Nephron progenitor cell (in vitro differentiated cells): ENCODE measurements at regions not wholly inside any gene's neighbourhood (a gene's known extent, or its start where the extent isn't known, plus 50 kb on each side); places are given as distances from the start of the nearest gene placed in this dataset.
"Not testable (repeated sequence)": the region's sequence is repeated elsewhere in the genome, so short reads cannot be mapped to it uniquely, and the experiment has no call there.

Experiments used
- DNase-seq: peaks from one replicate; pipeline ENCODE4 v3.0.0; 2021
- H3K27ac Mint-ChIP-seq: 2 replicates; pipeline ENCODE4 v1.8.0; 2021; ENCODE audit warnings: mild to moderate bottlenecking, moderate library complexity, mixed read lengths
- H3K27me3 Mint-ChIP-seq: 2 replicates; pipeline ENCODE4 v1.8.0; 2021; ENCODE audit warnings: mild to moderate bottlenecking, low read depth, mixed read lengths; ENCODE audit not compliant: poor library complexity
- H3K36me3 Mint-ChIP-seq: 2 replicates; pipeline ENCODE4 v1.8.0; 2021; ENCODE audit warnings: low read depth, mixed read lengths
- H3K4me1 Mint-ChIP-seq: 2 replicates; pipeline ENCODE4 v1.8.0; 2021; ENCODE audit warnings: mixed read lengths
- H3K4me3 Mint-ChIP-seq: 2 replicates; pipeline ENCODE4 v1.8.0; 2021; ENCODE audit warnings: mild to moderate bottlenecking, moderate library complexity, mixed read lengths
- H3K9me3 Mint-ChIP-seq: 2 replicates; pipeline ENCODE4 v1.8.0; 2021; ENCODE audit warnings: mild to moderate bottlenecking, moderate library complexity, mixed read lengths
- TF ChIP-seq, protein P1 (sequence below): fragments of 200-600 bp; sonication (generic); IDR thresholded peaks from 2 replicates; pipeline ENCODE4 v1.5.0; 2021; ENCODE audit warnings: antibody characterized with exemption

DNA sequence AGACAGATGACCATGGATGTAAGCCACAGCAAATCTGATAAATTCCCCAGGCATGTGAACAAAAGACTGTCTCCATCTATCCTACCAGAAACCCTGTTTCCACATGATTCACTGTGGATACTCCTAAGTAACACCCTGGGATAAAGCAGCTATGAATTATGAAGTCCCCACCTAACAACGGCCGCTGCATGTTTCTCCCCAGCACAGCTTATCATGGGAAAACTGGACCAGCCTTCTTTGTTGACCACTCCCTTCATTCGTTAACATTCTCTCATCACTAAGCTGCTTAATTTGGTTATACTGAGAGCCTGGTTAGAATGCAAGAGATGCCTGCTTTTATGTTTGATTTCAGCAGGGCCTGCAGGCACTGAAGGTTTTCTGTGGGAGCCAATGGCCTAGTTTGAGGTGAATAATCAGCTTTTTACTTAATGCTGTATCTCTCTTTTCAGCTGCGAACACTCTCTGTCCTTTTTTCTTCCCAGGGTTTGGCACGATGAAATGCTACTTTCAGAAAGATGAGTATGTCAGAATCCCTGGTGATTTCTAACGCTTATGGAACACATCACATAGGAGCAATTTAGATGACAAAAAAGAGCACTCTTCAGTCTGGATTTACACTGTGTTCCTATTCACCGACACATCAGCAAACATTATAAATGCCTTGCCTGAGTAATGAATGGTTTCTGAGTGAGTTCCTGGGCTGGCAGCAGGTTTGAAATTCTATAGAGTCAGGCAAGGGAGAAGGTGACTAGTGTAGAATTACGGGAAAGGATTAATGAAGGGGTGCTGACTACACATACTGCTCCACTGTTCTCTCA lies 318.4 kb upstream of the ZNF608 start:
- Mint-ChIP-seq H3K4me1 (peaks cover 49% of the 10 kb centered on the region), H3K27me3 (no peaks in the 10 kb centered on the region), H3K27ac (peak overlapping the region; percentile 88), H3K9me3 (peaks cover 9% of the 10 kb centered on the region), H3K36me3 (peaks cover 5% of the 10 kb centered on the region), H3K4me3 (peak overlapping the region; percentile 15)
- no peak for DNase-seq
- TF ChIP-seq, protein P1, sequence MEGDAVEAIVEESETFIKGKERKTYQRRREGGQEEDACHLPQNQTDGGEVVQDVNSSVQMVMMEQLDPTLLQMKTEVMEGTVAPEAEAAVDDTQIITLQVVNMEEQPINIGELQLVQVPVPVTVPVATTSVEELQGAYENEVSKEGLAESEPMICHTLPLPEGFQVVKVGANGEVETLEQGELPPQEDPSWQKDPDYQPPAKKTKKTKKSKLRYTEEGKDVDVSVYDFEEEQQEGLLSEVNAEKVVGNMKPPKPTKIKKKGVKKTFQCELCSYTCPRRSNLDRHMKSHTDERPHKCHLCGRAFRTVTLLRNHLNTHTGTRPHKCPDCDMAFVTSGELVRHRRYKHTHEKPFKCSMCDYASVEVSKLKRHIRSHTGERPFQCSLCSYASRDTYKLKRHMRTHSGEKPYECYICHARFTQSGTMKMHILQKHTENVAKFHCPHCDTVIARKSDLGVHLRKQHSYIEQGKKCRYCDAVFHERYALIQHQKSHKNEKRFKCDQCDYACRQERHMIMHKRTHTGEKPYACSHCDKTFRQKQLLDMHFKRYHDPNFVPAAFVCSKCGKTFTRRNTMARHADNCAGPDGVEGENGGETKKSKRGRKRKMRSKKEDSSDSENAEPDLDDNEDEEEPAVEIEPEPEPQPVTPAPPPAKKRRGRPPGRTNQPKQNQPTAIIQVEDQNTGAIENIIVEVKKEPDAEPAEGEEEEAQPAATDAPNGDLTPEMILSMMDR: no peak

DNA sequence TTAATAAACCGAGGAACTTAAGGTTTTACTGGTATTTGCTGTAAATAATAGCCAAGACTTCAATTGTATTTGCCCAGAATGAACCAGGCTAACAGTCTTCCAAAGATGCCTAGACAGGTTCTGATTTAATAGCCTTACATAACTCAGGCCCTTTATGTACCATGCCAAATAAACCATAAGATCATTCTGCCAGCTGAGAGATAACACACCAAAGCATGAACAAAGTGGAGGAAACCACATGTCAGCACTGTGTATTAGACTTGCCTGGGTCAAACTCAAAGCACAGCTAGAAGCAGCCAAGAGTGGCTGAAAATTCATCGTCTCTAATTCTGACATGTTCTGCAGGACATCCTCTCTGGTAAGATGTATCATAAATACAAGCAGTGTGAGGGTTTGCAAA lies 319.3 kb upstream of the ZNF608 start:
- Mint-ChIP-seq H3K4me1 (peaks cover 40% of the 10 kb centered on the region), H3K4me3 (no peak overlapping the region), H3K9me3 (peaks cover 17% of the 10 kb centered on the region), H3K36me3 (peaks cover 10% of the 10 kb centered on the region), H3K27me3 (no peaks in the 10 kb centered on the region), H3K27ac (peak overlapping the region; percentile 77)
- TF ChIP-seq, protein P1: no peak
- DNase-seq: no peak

DNA sequence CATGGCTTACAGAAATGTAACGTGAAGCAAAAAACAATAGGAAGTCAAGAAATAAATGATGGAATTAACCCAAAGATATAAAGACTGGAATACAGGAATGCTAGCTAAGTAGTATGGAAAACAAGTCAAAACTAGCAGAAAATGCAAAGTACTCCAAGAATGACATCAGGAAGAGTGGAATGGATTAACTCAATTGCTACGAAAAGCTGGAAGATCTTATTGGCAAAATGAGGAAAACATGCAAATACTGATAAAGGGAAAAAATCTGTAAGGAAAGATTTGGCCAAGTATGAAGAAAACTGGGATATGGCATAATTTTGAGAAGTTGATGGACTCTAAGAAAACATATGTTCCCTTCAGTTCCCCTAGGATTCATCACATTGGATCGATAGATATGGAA lies 324.5 kb upstream of the ZNF608 start:
- Mint-ChIP-seq H3K4me3 (no peak overlapping the region), H3K9me3 (peaks cover 66% of the 10 kb centered on the region), H3K27ac (no peak overlapping the region), H3K36me3 (peaks cover 51% of the 10 kb centered on the region), H3K27me3 (no peaks in the 10 kb centered on the region), H3K4me1 (peaks cover 7% of the 10 kb centered on the region)
- no peak for DNase-seq
- TF ChIP-seq, protein P1: no peak

DNA sequence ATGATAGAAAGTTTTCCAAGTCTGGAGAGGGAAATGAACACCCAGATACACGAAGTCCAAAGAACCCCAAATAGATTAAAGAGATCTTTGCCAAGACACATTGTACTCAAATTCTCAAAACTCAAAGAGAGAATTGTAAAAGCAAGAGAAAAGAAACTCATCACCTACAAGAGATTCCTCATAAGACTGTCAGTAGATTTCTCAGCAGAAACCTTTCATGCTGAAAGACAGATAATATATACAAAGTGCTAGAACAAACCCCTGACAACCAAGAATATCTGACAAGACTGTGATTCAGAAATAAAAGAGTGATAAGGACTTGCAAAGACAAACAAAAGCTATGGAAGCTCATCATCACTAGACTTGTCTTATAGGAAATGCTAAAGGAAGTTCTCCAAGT lies 326.7 kb upstream of the ZNF608 start:
- peaks cover 68% of the 10 kb centered on the region for H3K36me3 Mint-ChIP-seq
- peaks cover 82% of the 10 kb centered on the region for H3K9me3 Mint-ChIP-seq
- no peak for DNase-seq

DNA sequence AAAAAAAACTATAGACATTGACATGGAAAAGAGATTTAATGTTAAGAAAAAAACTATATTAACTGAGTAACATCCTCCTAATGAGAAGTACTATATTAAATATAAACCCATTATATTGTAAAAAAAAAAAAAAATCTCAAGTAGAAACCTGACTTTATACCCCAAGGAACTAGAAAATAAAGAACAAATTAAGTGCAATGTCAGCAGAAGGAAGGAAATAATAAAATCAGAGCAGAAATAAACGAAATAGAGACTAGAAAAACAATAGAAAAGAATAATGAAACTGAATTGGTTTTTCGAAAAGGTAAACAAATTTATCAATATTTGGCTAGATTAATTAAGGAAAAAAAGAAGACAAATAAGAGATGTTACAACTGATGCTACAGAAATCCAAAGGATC lies 329.1 kb upstream of the ZNF608 start:
- peaks cover 86% of the 10 kb centered on the region for H3K9me3 Mint-ChIP-seq
- no peak overlapping the region for H3K4me3 Mint-ChIP-seq
- TF ChIP-seq, protein P1: no peak
- peaks cover 63% of the 10 kb centered on the region for H3K36me3 Mint-ChIP-seq
- DNase-seq: no peak
- no peaks in the 10 kb centered on the region for H3K4me1 Mint-ChIP-seq
- H3K27ac Mint-ChIP-seq: no peak overlapping the region
- H3K27me3 Mint-ChIP-seq: peaks cover 3% of the 10 kb centered on the region

More for the DNA sequence above, 326.7 kb upstream of the ZNF608 start:
- H3K27ac Mint-ChIP-seq: no peak overlapping the region
- no peak overlapping the region for H3K4me3 Mint-ChIP-seq
- H3K4me1 Mint-ChIP-seq: no peaks in the 10 kb centered on the region
- TF ChIP-seq, protein P1: no peak
- peaks cover 3% of the 10 kb centered on the region for H3K27me3 Mint-ChIP-seq

DNA sequence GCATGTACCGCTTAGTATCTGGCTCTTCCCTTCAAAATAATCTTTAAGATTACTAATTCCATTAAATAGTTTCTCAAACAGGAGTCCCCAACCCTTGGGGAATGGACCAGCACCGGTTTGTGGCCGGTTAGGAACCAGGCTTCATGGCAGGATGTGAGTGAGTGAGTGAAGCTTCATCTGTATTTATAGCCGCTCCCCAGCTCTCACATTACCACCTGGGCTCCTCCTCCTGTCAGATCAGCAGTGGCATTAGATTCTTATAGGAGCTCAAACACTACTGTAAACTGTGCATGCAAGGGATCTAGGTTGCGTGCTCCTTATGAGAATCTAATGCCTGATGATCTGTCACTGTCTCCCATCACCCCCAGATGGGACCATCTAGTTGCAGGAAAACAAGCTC lies 332.6 kb upstream of the ZNF608 start:
- not testable (repeated sequence) for H3K4me1 Mint-ChIP-seq, H3K27ac Mint-ChIP-seq, DNase-seq, H3K4me3 Mint-ChIP-seq, H3K27me3 Mint-ChIP-seq
- peaks cover 52% of the 10 kb centered on the region for H3K9me3 Mint-ChIP-seq
- H3K36me3 Mint-ChIP-seq: peaks cover 31% of the 10 kb centered on the region
